Right lobe of liver (tissue), 6 donors: ENCODE measurements at regions not wholly inside any gene's neighbourhood (a gene's known extent, or its start where the extent isn't known, plus 50 kb on each side); places are given as distances from the start of the nearest gene placed in this dataset.

Experiments used
- ATAC-seq, 4 donors: fragments of 200-7000 bp; cut with Tn5 transposase; one replicate each; pipeline ENCODE4 v1.9.1; 2020; ENCODE audit warnings: mild to moderate bottlenecking in 4 of 4, moderate library complexity in 4 of 4
- DNase-seq, 3 donors: peaks; one replicate each; pipeline ENCODE4 v3.0.0-alpha.2; 2020
- H3K27ac ChIP-seq, 3 donors: fragments of 200-600 bp; one replicate each; pipeline ENCODE4 v1.8.0; 2022
- H3K27me3 ChIP-seq, 2 donors: fragments of 200-600 bp; one replicate each; pipeline ENCODE4 v1.8.0; 2022
- H3K36me3 ChIP-seq, 4 donors: fragments of 200-600 bp; sonication (generic) in 1 of 4; one replicate each; pipeline versions ENCODE4 v1.5.1 to v1.8.0; 2017 to 2022; ENCODE audit warnings: control low read depth in 1 of 4
- H3K4me1 ChIP-seq, 4 donors: fragments of 200-600 bp; sonication (generic) in 1 of 4; one replicate each; pipeline versions ENCODE4 v1.5.1 to v1.8.0; 2017 to 2022; ENCODE audit warnings: control low read depth in 1 of 4
- H3K4me3 ChIP-seq, 3 donors: fragments of 200-600 bp; one replicate each; pipeline ENCODE4 v1.8.0; 2022
- H3K9me3 ChIP-seq, 4 donors: fragments of 200-600 bp; sonication (generic) in 1 of 4; one replicate each; pipeline versions ENCODE4 v1.5.1 to v1.8.0; 2017 to 2022; ENCODE audit warnings: control low read depth in 1 of 4
- CTCF ChIP-seq, 4 donors: fragments of 200-600 bp in 3 of 4; fragments of 450-650 bp in 1 of 4; IDR thresholded peaks; one replicate each; pipeline versions ENCODE4 v1.5.1 to v1.8.0; 2016 to 2022; ENCODE audit warnings: antibody characterized with exemption in 4 of 4, mild to moderate bottlenecking in 2 of 4
- POLR2A ChIP-seq: fragments of 450-650 bp; IDR thresholded peaks from one replicate; pipeline ENCODE4 v1.6.1; 2017; ENCODE audit warnings: antibody characterized with exemption, mild to moderate bottlenecking
- WGBS: methylation state at CpG from one replicate; pipeline ENCODE4 v1.1.6; 2018; ENCODE audit warnings: low coverage, low lambda C conversion rate; ENCODE audit not compliant: insufficient coverage; ENCODE audit errors: missing lambda C conversion rate; 5-methylcytosine and 5-hydroxymethylcytosine counted together
- intact Hi-C, 2 donors: fragments of 100-400 bp; cut with DNase I; formaldehyde crosslinking; loops; one replicate each; pipeline versions ENCODE4 v1.11.2 to v1.14.1; 2022
- donor health status: DM: no; HTN: yes; CAD: no.
- donor health status: DM: no; HTN: no; CAD: no.
- donor health status: DM: no; HTN: no; CAD: no.
- donor health status: DM: no; HTN: yes; CAD: no.
- donor health status: DM: no; HTN: yes; CAD: no.

DNA sequence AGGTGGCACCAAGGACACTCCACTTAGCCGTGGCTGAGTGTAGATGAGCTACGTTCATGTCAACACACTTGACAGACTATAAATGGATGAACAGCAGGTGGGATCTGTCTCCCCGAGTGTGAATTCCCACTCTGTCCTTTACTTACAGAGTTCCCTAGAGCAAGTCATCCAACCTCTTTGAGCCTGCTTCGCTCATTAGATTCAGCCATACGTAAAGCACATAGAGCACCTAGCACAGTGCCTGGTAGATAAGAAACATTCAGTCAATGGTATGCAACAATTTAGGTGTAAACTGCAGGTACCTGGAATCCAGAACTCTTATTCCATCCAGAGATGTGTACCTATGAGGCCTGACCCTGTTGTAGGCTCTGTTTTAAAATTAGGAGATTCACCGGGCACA, 227.8 kb upstream of the C16orf82 start:
- Histone ChIP-seq H3K36me3 (no peaks in the 10 kb centered on the region), H3K9me3 (no peaks in the 10 kb centered on the region), H3K4me1 (no peaks in the 10 kb centered on the region), H3K27me3 (no peaks in the 10 kb centered on the region), H3K4me3 (no peak overlapping the region), H3K27ac (no peak overlapping the region)
- DNase-seq (no peak), ATAC-seq (no peak)
- 58% methylated on average over 6 of the region's 6 CpGs for WGBS
- TF ChIP-seq CTCF (IDR thresholded peaks at IDR 0.05) (no peak), POLR2A (no peak)
- intact Hi-C loops = no loop called here

DNA sequence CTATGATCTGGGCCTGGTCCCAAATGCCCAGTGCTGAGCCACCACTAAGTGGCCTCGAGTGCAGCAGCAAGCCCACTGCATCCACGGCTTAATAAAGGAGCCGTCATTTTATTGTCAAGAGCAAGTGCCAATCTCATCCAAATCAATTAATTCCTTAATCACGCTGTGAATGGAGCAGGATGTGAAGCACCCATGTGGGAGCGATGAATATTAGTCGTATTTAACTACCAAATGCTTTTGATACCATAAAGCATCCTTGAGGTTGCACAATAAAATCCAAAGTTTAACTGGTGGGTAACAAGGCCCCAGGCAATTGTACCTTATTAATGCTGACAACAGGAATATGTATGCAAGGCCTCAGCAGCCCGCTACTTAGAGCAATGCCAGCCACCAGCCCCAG, 226.0 kb upstream of the C16orf82 start:
- H3K9me3 ChIP-seq = no peaks in the 10 kb centered on the region
- H3K27me3 ChIP-seq = no peaks in the 10 kb centered on the region
- WGBS = 56% methylated on average over 6 of the region's 7 CpGs
- H3K27ac ChIP-seq = no peak overlapping the region
- no peaks in the 10 kb centered on the region for H3K36me3 ChIP-seq
- no peak for ATAC-seq
- no peak overlapping the region for H3K4me3 ChIP-seq
- intact Hi-C loops = no loop called here
- DNase-seq = no peak
- no peaks in the 10 kb centered on the region for H3K4me1 ChIP-seq
- TF ChIP-seq CTCF (IDR thresholded peaks at IDR 0.05) = no peak
- TF ChIP-seq POLR2A = no peak

DNA sequence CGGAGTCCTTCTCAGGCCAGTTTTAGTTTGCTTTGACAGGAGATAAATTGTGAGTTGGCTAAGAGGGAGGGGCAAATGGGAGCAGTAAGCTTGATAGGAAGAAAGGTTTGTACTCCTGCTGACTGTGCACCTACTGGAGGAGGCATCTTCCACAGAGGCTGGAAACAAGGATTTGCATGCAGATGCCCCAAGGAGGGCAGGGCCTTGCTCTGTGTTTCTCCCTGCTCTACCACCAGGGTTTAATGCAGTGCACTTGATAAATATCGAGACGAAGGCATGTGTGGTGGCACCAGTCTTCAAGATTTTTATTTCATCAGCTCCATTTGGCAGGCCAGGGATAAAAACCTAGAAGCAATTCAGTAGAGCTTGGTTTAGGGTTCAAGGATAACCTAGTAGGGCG, 210.5 kb upstream of the C16orf82 start:
- Histone ChIP-seq H3K27me3 (no peaks in the 10 kb centered on the region), H3K4me3 (no peak overlapping the region), H3K4me1 (no peaks in the 10 kb centered on the region), H3K27ac (no peak overlapping the region), H3K36me3 (no peaks in the 10 kb centered on the region), H3K9me3 (no peaks in the 10 kb centered on the region)
- DNase-seq = no peak
- intact Hi-C loops = no loop called here
- TF ChIP-seq CTCF (IDR thresholded peaks at IDR 0.05) (no peak), POLR2A (no peak)
- no peak for ATAC-seq
- whole genome bisulfite sequencing = 36% methylated on average over 2 of the region's 4 CpGs

DNA sequence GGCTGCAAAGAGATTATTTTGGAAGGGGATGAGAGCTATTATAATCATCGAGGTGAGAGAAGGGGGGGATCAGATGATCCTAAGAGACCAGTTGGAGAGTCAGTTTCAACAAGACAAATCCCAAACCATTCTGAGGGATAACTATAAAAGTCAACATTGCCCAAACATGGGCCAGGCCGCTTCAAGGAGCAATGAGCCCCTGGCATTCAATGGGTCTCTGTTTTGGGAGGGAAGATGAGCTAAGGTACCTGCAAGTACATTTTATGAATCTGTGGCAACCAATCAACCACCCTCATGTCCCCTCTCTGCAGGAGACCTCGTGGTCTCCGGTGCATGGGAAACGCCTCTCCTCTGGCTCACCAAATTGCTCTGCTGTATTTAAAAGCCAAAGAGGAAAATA, 209.9 kb upstream of the C16orf82 start:
- ATAC-seq (no peak), DNase-seq (no peak)
- no peaks in the 10 kb centered on the region for H3K4me1 ChIP-seq
- H3K36me3 ChIP-seq = no peaks in the 10 kb centered on the region
- 44% methylated on average over 5 of the region's 5 CpGs for WGBS
- no peak for TF ChIP-seq POLR2A
- no peak for TF ChIP-seq CTCF (IDR thresholded peaks at IDR 0.05)
- no peaks in the 10 kb centered on the region for H3K27me3 ChIP-seq
- H3K4me3 ChIP-seq = no peak overlapping the region
- no peak overlapping the region for H3K27ac ChIP-seq
- no peaks in the 10 kb centered on the region for H3K9me3 ChIP-seq
- intact Hi-C loops = no loop called here

GRCh38 chr16:26857371-26857770, 209.4 kb upstream of the C16orf82 start:
- TF ChIP-seq POLR2A (no peak), CTCF (IDR thresholded peaks at IDR 0.05) (no peak)
- no peaks in the 10 kb centered on the region for H3K9me3 ChIP-seq
- H3K4me1 ChIP-seq = no peaks in the 10 kb centered on the region
- ATAC-seq = no peak
- intact Hi-C loops = no loop called here
- no peaks in the 10 kb centered on the region for H3K27me3 ChIP-seq
- H3K36me3 ChIP-seq = no peaks in the 10 kb centered on the region
- no peak overlapping the region for H3K4me3 ChIP-seq
- no peak for DNase-seq
- H3K27ac ChIP-seq = no peak overlapping the region
- 49% methylated on average over 4 of the region's 4 CpGs for WGBS
